OCI-LY3 (cell line): ENCODE measurements at regions not wholly inside any gene's neighbourhood (a gene's known extent, or its start where the extent isn't known, plus 50 kb on each side); places are given as distances from the start of the nearest gene placed in this dataset.

Source experiments
- H2AFZ ChIP-seq: fragments of 200-600, 300-600 bp; shearing (Covaris generic); 2 replicates; pipeline ENCODE4 v1.6.0; 2014; ENCODE audit warnings: antibody characterized with exemption, low read depth, low read length
- H3K27ac ChIP-seq: fragments of 200-600, 300-600 bp; sonication (generic); 2 replicates; pipeline ENCODE4 v1.5.1; 2014; ENCODE audit warnings: mild to moderate bottlenecking, low read length, moderate library complexity, mixed read lengths
- H3K27me3 ChIP-seq: fragments of 200-600, 300-600 bp; sonication (generic); 2 replicates; pipeline ENCODE4 v1.6.1; 2014; ENCODE audit warnings: low read depth, low read length, mixed read lengths
- H3K36me3 ChIP-seq: fragments of 200-600, 300-600 bp; sonication (generic); replicated peaks from 2 replicates; pipeline ENCODE3; 2014; ENCODE audit warnings: low read depth, low read length, mixed read lengths
- H3K4me1 ChIP-seq: fragments of 300-600, 200-600 bp; sonication (generic); 2 replicates; pipeline ENCODE4 v1.6.1; 2014; ENCODE audit warnings: low read length, mixed read lengths
- H3K4me2 ChIP-seq: fragments of 200-600, 300-600 bp; sonication (generic); 2 replicates; pipeline ENCODE4 v1.6.1; 2014; ENCODE audit warnings: low read length, mixed read lengths
- H3K4me3 ChIP-seq: fragments of 300-600, 200-600 bp; sonication (generic); 2 replicates; pipeline ENCODE4 v1.5.1; 2014; ENCODE audit warnings: antibody characterized with exemption, mild to moderate bottlenecking, low read length, moderate library complexity
- H3K79me2 ChIP-seq: fragments of 300-600, 200-600 bp; shearing (Covaris generic); 2 replicates; pipeline ENCODE4 v1.6.1; 2014; ENCODE audit warnings: mild to moderate bottlenecking, low read length, mixed read lengths
- H3K9ac ChIP-seq: fragments of 300-600, 200-600 bp; shearing (Covaris generic); 2 replicates; pipeline ENCODE4 v1.6.0; 2014; ENCODE audit warnings: mild to moderate bottlenecking, low read length, moderate library complexity
- H3K9me3 ChIP-seq: fragments of 200-600, 300-600 bp; shearing (Covaris generic); 2 replicates; pipeline ENCODE4 v1.6.1; 2014; ENCODE audit warnings: low read length, mixed read lengths; ENCODE audit not compliant: insufficient read depth
- H4K20me1 ChIP-seq: fragments of 200-600, 300-600 bp; sonication (generic); 2 replicates; pipeline ENCODE4 v1.6.1; 2016; ENCODE audit warnings: low read length, mixed read lengths; ENCODE audit not compliant: insufficient read depth
- EZH2phosphoT487 ChIP-seq: fragments of 200-600 bp; shearing (Covaris generic); IDR thresholded peaks from 2 replicates; pipeline ENCODE4 v1.6.1; 2018; ENCODE audit warnings: antibody characterized with exemption, mixed run types, low read depth
- TF ChIP-seq, protein P1 (sequence below): fragments of 200-600, 300-600 bp; sonication (generic); IDR thresholded peaks from 2 replicates; pipeline ENCODE4 v1.5.1; 2014; ENCODE audit warnings: antibody characterized with exemption, low read length, low read depth

- no peak overlapping the region for H3K27ac ChIP-seq
- H3K9ac ChIP-seq: no peak overlapping the region
- no peaks in the 10 kb centered on the region for H4K20me1 ChIP-seq
- no peak overlapping the region for H3K4me3 ChIP-seq
- no peaks in the 10 kb centered on the region for H3K36me3 ChIP-seq
- H3K79me2 ChIP-seq: no peaks in the 10 kb centered on the region
- no peak overlapping the region for H3K4me2 ChIP-seq
- no peak for TF ChIP-seq EZH2phosphoT487
- TF ChIP-seq, protein P1, sequence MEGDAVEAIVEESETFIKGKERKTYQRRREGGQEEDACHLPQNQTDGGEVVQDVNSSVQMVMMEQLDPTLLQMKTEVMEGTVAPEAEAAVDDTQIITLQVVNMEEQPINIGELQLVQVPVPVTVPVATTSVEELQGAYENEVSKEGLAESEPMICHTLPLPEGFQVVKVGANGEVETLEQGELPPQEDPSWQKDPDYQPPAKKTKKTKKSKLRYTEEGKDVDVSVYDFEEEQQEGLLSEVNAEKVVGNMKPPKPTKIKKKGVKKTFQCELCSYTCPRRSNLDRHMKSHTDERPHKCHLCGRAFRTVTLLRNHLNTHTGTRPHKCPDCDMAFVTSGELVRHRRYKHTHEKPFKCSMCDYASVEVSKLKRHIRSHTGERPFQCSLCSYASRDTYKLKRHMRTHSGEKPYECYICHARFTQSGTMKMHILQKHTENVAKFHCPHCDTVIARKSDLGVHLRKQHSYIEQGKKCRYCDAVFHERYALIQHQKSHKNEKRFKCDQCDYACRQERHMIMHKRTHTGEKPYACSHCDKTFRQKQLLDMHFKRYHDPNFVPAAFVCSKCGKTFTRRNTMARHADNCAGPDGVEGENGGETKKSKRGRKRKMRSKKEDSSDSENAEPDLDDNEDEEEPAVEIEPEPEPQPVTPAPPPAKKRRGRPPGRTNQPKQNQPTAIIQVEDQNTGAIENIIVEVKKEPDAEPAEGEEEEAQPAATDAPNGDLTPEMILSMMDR: no peak
- H2AFZ ChIP-seq: no peak overlapping the region
- H3K4me1 ChIP-seq: no peaks in the 10 kb centered on the region
- no peaks in the 10 kb centered on the region for H3K27me3 ChIP-seq
- H3K9me3 ChIP-seq: no peaks in the 10 kb centered on the region
Observed at GRCh38 chr14:82313889-82314288, 780.2 kb upstream of the SEL1L start.

GRCh38 chr14:82328442-82328841 lies 794.8 kb upstream of the SEL1L start:
- no peaks in the 10 kb centered on the region for H4K20me1 ChIP-seq
- 0 out of 2 replicates have a peak, but pooled peaks cover 8% of the 10 kb centered on the region for H3K9me3 ChIP-seq
- TF ChIP-seq, protein P1: no peak
- TF ChIP-seq EZH2phosphoT487: no peak

GRCh38 chr14:82341261-82341810 lies 807.7 kb upstream of the SEL1L start:
- H4K20me1 ChIP-seq: no peaks in the 10 kb centered on the region
- no peak overlapping the region for H3K4me2 ChIP-seq
- H3K27ac ChIP-seq: no peak overlapping the region
- H3K27me3 ChIP-seq: no peaks in the 10 kb centered on the region
- TF ChIP-seq, protein P1: no peak
- TF ChIP-seq EZH2phosphoT487: no peak
- H3K9me3 ChIP-seq: 0 out of 2 replicates have a peak, but pooled peaks cover 4% of the 10 kb centered on the region
- no peak overlapping the region for H3K4me3 ChIP-seq
- no peak overlapping the region for H3K9ac ChIP-seq
- no peaks in the 10 kb centered on the region for H3K79me2 ChIP-seq
- no peak overlapping the region for H2AFZ ChIP-seq
- H3K36me3 ChIP-seq: no peaks in the 10 kb centered on the region
- no peaks in the 10 kb centered on the region for H3K4me1 ChIP-seq

More at GRCh38 chr14:82328442-82328841, 794.8 kb upstream of the SEL1L start:
- H3K36me3 ChIP-seq: no peaks in the 10 kb centered on the region
- H3K9ac ChIP-seq: no peak overlapping the region
- H3K27me3 ChIP-seq: no peaks in the 10 kb centered on the region
- H3K4me2 ChIP-seq: no peak overlapping the region
- H3K79me2 ChIP-seq: no peaks in the 10 kb centered on the region
- H2AFZ ChIP-seq: no peak overlapping the region
- H3K27ac ChIP-seq: no peak overlapping the region
- no peak overlapping the region for H3K4me3 ChIP-seq
- no peaks in the 10 kb centered on the region for H3K4me1 ChIP-seq

DNA sequence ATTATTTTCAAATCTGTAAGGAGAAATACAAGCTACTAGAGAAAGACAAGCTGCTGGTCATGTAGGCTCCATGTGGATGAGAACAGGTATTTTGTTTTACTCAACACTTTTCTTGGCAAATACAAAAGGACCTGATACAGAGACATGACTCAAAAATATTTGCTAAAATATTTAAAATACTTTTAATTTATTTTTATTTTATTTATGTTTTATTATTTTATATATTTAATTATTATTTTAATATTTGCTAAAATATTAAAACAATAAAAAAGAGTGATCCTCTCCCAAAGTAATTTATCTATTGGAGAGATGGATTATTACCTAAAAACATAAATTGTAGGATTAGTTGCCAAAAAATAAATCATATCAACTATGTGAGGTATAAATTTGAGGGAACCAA lies 808.9 kb upstream of the SEL1L start:
- no peak overlapping the region for H2AFZ ChIP-seq
- H3K9ac ChIP-seq: no peak overlapping the region
- H3K9me3 ChIP-seq: 0 out of 2 replicates have a peak, but pooled peaks cover 4% of the 10 kb centered on the region
- TF ChIP-seq EZH2phosphoT487: no peak
- TF ChIP-seq, protein P1: no peak
- H3K79me2 ChIP-seq: no peaks in the 10 kb centered on the region
- no peak overlapping the region for H3K27ac ChIP-seq
- no peaks in the 10 kb centered on the region for H3K4me1 ChIP-seq
- no peak overlapping the region for H3K4me2 ChIP-seq
- no peaks in the 10 kb centered on the region for H3K36me3 ChIP-seq
- no peak overlapping the region for H3K4me3 ChIP-seq
- H4K20me1 ChIP-seq: no peaks in the 10 kb centered on the region
- H3K27me3 ChIP-seq: no peaks in the 10 kb centered on the region
